ENCODE measurements at regions not wholly inside any gene's neighbourhood (a gene's known extent, or its start where the extent isn't known, plus 50 kb on each side); places are given as distances from the start of the nearest gene placed in this dataset.

DNA sequence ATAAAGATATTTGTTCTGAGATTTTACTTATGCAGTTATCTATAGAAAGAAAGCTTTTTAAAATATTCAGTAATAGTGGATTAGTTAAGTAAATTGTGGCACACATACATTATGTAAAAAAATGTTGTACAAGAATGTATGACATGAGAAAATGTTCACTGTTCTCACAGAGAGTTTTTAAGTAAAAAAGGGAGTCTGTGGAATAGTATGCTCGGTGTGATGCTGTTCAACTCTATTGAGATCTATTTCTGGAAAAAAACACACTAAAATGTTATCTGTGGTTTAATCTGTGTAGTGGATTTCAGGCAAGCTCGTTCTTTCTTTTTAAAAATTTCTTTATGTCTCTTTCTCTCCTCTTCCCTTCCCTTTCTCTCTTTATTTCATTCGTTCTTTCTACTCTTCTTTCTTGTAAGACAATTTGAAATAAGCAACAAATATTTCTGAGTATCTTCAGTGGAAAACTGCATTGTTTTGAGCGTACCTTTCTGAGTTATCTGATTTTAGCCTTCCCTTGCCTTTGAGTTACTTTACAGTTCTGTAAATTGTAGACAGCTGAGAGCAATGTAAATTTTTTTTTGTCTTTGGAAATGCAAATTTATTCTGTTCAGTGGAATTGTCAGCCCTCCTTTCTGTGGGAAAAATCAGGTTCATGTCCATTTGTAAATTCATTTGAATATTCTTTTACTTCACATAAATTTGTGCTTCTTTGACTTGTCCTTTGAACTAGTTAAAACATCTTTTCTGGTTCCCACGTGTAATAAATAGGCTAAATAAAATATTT is 229.0 kb upstream of the NOX3 start:
- Mint-ChIP-seq H3K27me3 (ENCODE audit: unreplicated experiment) (no peaks in the 10 kb centered on the region), H3K27ac (ENCODE audit: unreplicated experiment) (no peak overlapping the region), H3K9me3 (ENCODE audit: unreplicated experiment) (no peaks in the 10 kb centered on the region), H3K4me3 (ENCODE audit: unreplicated experiment) (no peak overlapping the region), H3K4me1 (ENCODE audit: unreplicated experiment) (no peaks in the 10 kb centered on the region), H3K36me3 (ENCODE audit: low read depth, unreplicated experiment) (no peaks in the 10 kb centered on the region)
- no peak for DNase-seq (ENCODE audit: low spot score)
- no peak for TF ChIP-seq CTCF (IDR thresholded peaks at IDR 0.05; ENCODE audit: unreplicated experiment)

DNA sequence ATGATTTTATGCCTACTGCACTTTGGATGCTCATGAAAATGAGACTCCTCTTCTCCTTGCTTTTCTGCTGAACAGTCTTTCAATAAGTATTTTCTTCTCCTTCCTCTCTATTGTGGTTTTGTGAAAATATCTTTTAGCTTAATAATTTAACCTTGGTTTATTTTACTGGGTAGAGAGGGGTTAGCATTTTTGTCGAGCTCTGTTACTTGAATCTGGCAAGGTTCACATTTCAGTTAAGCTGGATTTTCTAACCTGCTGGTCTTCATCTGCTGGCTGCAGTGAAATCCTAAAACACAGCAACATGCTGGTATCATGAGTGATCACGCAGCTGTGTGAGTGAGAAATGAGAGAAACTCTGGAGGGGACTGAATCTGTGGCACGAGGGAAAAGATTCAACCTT is 222.7 kb upstream of the NOX3 start:
- Mint-ChIP-seq H3K36me3 (ENCODE audit: low read depth, unreplicated experiment) (no peaks in the 10 kb centered on the region), H3K4me1 (ENCODE audit: unreplicated experiment) (peaks cover 10% of the 10 kb centered on the region), H3K9me3 (ENCODE audit: unreplicated experiment) (no peaks in the 10 kb centered on the region), H3K4me3 (ENCODE audit: unreplicated experiment) (no peak overlapping the region), H3K27me3 (ENCODE audit: unreplicated experiment) (peaks cover 1% of the 10 kb centered on the region), H3K27ac (ENCODE audit: unreplicated experiment) (no peak overlapping the region)
- no peak for TF ChIP-seq CTCF (IDR thresholded peaks at IDR 0.05; ENCODE audit: unreplicated experiment)
- DNase-seq (ENCODE audit: low spot score), result no peak

- Mint-ChIP-seq H3K4me1 (ENCODE audit: unreplicated experiment) (peaks cover 10% of the 10 kb centered on the region), H3K36me3 (ENCODE audit: low read depth, unreplicated experiment) (no peaks in the 10 kb centered on the region), H3K4me3 (ENCODE audit: unreplicated experiment) (no peak overlapping the region), H3K27me3 (ENCODE audit: unreplicated experiment) (peaks cover 4% of the 10 kb centered on the region), H3K27ac (ENCODE audit: unreplicated experiment) (peak overlapping the region; percentile 19), H3K9me3 (ENCODE audit: unreplicated experiment) (no peaks in the 10 kb centered on the region)
- DNase-seq (ENCODE audit: low spot score), result no peak
- no peak for TF ChIP-seq CTCF (IDR thresholded peaks at IDR 0.05; ENCODE audit: unreplicated experiment)
Measured at GRCh38 chr6:155676346-155676745, 220.7 kb upstream of the NOX3 start.

DNA sequence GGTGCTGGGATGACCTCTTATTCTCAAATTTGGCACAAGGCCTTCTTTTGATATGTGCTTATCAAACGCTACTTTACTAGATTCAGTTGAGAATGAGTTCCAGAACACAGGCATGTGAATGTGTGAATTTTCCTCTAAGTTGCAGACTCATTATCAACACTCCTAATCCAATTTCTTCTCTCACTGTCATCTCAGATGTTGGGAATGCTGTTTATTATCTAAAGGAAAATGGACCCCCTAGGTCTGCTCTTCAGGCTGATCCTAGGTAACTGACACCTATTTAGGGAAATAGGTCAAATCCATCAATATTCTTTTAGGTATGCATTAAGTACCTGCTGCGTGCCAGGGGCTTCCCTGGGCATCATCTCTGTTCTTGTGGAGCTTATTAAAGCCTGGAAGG is 215.0 kb upstream of the NOX3 start:
- no peaks in the 10 kb centered on the region for H3K4me1 Mint-ChIP-seq (ENCODE audit: unreplicated experiment)
- H3K36me3 Mint-ChIP-seq (ENCODE audit: low read depth, unreplicated experiment), result no peaks in the 10 kb centered on the region
- peaks cover 4% of the 10 kb centered on the region for H3K27me3 Mint-ChIP-seq (ENCODE audit: unreplicated experiment)
- H3K9me3 Mint-ChIP-seq (ENCODE audit: unreplicated experiment), result no peaks in the 10 kb centered on the region
- no peak for TF ChIP-seq CTCF (IDR thresholded peaks at IDR 0.05; ENCODE audit: unreplicated experiment)
- no peak for DNase-seq (ENCODE audit: low spot score)
- no peak overlapping the region for H3K4me3 Mint-ChIP-seq (ENCODE audit: unreplicated experiment)
- no peak overlapping the region for H3K27ac Mint-ChIP-seq (ENCODE audit: unreplicated experiment)

DNA sequence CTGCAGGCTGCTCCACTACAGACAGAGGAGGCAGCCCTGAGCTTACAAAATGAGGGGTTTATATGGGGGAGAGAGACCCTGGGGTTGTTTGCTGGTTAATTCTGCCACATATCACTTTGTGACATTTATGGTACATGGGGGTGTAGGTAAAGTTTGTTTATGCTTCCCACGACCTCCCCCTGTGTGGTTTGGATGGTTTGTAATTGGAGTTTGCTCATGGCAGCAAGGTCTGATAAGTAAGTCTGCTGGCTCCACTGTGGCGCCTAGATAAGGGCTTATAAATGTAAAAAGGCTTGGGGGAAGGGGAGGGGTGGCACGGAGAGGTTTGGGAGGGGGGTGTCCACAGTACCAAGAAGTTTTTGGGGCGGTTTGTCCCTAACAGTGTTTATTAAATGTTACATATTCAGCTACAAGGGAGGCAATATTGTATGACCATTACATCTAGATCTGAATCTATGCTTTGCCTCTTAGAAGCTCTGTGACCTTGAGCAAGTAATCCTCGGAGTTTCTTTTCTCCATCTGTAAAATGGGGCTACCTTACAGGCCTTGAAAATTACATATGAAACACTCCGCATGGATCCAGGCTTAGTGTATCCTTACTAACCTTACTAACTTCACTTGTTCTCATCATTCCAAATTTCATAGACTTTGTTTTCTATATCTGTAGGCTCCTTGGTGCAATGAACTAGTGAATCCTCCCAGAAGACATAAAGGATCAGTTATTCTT is 204.8 kb upstream of the NOX3 start:
- Mint-ChIP-seq H3K27ac (ENCODE audit: unreplicated experiment) (no peak overlapping the region), H3K4me1 (ENCODE audit: unreplicated experiment) (no peaks in the 10 kb centered on the region), H3K36me3 (ENCODE audit: low read depth, unreplicated experiment) (no peaks in the 10 kb centered on the region), H3K4me3 (ENCODE audit: unreplicated experiment) (no peak overlapping the region), H3K9me3 (ENCODE audit: unreplicated experiment) (no peaks in the 10 kb centered on the region), H3K27me3 (ENCODE audit: unreplicated experiment) (peaks cover 1% of the 10 kb centered on the region)
- TF ChIP-seq CTCF (IDR thresholded peaks at IDR 0.05; ENCODE audit: unreplicated experiment), result no peak
- no peak for DNase-seq (ENCODE audit: low spot score)

Measured in endothelial cell (in vitro differentiated cells).